Glutamatergic neuron (in vitro differentiated cells): ENCODE measurements at regions not wholly inside any gene's neighbourhood (a gene's known extent, or its start where the extent isn't known, plus 50 kb on each side); places are given as distances from the start of the nearest gene placed in this dataset.

Experiments used
- DNase-seq: peaks from one replicate; pipeline ENCODE4 v3.0.0; 2022
- H3K27ac Mint-ChIP-seq: one replicate; pipeline ENCODE4 v1.8.0; 2020; ENCODE audit warnings: mild to moderate bottlenecking, mixed read lengths, inconsistent platforms; ENCODE audit not compliant: unreplicated experiment
- H3K27me3 Mint-ChIP-seq: one replicate; pipeline ENCODE4 v1.8.0; 2020; ENCODE audit warnings: mild to moderate bottlenecking, moderate library complexity, mixed read lengths, inconsistent platforms; ENCODE audit not compliant: unreplicated experiment
- H3K36me3 Mint-ChIP-seq: one replicate; pipeline ENCODE4 v1.8.0; 2020; ENCODE audit warnings: mild to moderate bottlenecking, mixed read lengths, inconsistent platforms; ENCODE audit not compliant: unreplicated experiment
- H3K4me1 Mint-ChIP-seq: one replicate; pipeline ENCODE4 v1.8.0; 2020; ENCODE audit warnings: mild to moderate bottlenecking, low read depth, mixed read lengths, inconsistent platforms; ENCODE audit not compliant: unreplicated experiment
- H3K4me3 Mint-ChIP-seq: one replicate; pipeline ENCODE4 v1.8.0; 2020; ENCODE audit warnings: mild to moderate bottlenecking, mixed read lengths, inconsistent platforms; ENCODE audit not compliant: unreplicated experiment
- H3K9me3 Mint-ChIP-seq: one replicate; pipeline ENCODE4 v1.8.0; 2020; ENCODE audit warnings: mild to moderate bottlenecking, moderate library complexity, mixed read lengths, inconsistent platforms; ENCODE audit not compliant: unreplicated experiment
- CTCF ChIP-seq: fragments of 200-600 bp; sonication (generic); IDR thresholded peaks from one replicate; pipeline ENCODE4 v1.5.0; 2021; ENCODE audit not compliant: partially characterized antibody, unreplicated experiment

GRCh38 chr22:49368976-49369725 is 458.5 kb downstream of the BRD1 start:
- peaks cover 24% of the 10 kb centered on the region for H3K9me3 Mint-ChIP-seq
- no peaks in the 10 kb centered on the region for H3K4me1 Mint-ChIP-seq
- peaks cover 13% of the 10 kb centered on the region for H3K27me3 Mint-ChIP-seq
- H3K4me3 Mint-ChIP-seq, result no peak overlapping the region
- DNase-seq, result no peak
- peaks cover 5% of the 10 kb centered on the region for H3K36me3 Mint-ChIP-seq
- H3K27ac Mint-ChIP-seq, result no peak overlapping the region
- TF ChIP-seq CTCF, result no peak

GRCh38 chr22:49368221-49368975 is 459.3 kb downstream of the BRD1 start:
- no peak overlapping the region for H3K4me3 Mint-ChIP-seq
- TF ChIP-seq CTCF, result no peak
- H3K27me3 Mint-ChIP-seq, result peaks cover 13% of the 10 kb centered on the region
- H3K27ac Mint-ChIP-seq, result no peak overlapping the region
- H3K4me1 Mint-ChIP-seq, result no peaks in the 10 kb centered on the region
- peaks cover 5% of the 10 kb centered on the region for H3K36me3 Mint-ChIP-seq
- DNase-seq, result no peak
- H3K9me3 Mint-ChIP-seq, result peaks cover 26% of the 10 kb centered on the region

- H3K27ac Mint-ChIP-seq, result no peak overlapping the region
- no peak for DNase-seq
- H3K4me1 Mint-ChIP-seq, result no peaks in the 10 kb centered on the region
- H3K36me3 Mint-ChIP-seq, result peaks cover 5% of the 10 kb centered on the region
- H3K27me3 Mint-ChIP-seq, result peaks cover 13% of the 10 kb centered on the region
- no peak overlapping the region for H3K4me3 Mint-ChIP-seq
- TF ChIP-seq CTCF, result no peak
- peaks cover 29% of the 10 kb centered on the region for H3K9me3 Mint-ChIP-seq
These were observed 460.5 kb downstream of the BRD1 start for GRCh38 chr22:49367041-49367697.

- H3K36me3 Mint-ChIP-seq, result peaks cover 5% of the 10 kb centered on the region
- H3K27me3 Mint-ChIP-seq, result peaks cover 11% of the 10 kb centered on the region
- H3K4me1 Mint-ChIP-seq, result no peaks in the 10 kb centered on the region
- no peak for DNase-seq
- peaks cover 29% of the 10 kb centered on the region for H3K9me3 Mint-ChIP-seq
- H3K27ac Mint-ChIP-seq, result no peak overlapping the region
- no peak for TF ChIP-seq CTCF
- H3K4me3 Mint-ChIP-seq, result no peak overlapping the region
These were observed 461.2 kb downstream of the BRD1 start for GRCh38 chr22:49366437-49366836.
